ENCODE measurements at regions not wholly inside any gene's neighbourhood (a gene's known extent, or its start where the extent isn't known, plus 50 kb on each side); places are given as distances from the start of the nearest gene placed in this dataset.

DNA sequence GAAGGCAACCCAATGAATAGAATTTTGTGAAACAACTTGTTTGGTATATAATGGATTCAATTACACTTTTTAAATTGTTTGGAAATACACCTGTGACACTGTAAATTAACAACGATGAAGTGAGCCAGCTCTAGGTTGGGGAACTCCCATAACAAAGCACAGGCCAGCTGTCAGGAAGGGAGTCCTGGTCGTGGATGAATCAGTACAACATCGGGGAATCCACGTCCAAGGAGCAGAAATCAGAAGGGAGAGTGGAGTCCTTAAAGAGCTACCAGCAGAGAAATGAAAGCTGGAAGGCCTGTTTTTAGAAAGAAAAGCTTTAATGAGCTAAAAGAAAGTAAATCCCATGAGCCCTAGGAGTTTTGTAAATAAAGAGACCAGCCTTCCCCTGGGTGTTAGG, 223.1 kb upstream of the SLC35B3 start:
- no peak for FAIRE-seq
- DNase-seq (ENCODE audit: insufficient read length, low spot score) = no peak
- TF ChIP-seq, protein P1, sequence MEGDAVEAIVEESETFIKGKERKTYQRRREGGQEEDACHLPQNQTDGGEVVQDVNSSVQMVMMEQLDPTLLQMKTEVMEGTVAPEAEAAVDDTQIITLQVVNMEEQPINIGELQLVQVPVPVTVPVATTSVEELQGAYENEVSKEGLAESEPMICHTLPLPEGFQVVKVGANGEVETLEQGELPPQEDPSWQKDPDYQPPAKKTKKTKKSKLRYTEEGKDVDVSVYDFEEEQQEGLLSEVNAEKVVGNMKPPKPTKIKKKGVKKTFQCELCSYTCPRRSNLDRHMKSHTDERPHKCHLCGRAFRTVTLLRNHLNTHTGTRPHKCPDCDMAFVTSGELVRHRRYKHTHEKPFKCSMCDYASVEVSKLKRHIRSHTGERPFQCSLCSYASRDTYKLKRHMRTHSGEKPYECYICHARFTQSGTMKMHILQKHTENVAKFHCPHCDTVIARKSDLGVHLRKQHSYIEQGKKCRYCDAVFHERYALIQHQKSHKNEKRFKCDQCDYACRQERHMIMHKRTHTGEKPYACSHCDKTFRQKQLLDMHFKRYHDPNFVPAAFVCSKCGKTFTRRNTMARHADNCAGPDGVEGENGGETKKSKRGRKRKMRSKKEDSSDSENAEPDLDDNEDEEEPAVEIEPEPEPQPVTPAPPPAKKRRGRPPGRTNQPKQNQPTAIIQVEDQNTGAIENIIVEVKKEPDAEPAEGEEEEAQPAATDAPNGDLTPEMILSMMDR (IDR thresholded peaks at IDR 0.05; ENCODE audit: insufficient read depth, missing control alignments) = no peak

DNA sequence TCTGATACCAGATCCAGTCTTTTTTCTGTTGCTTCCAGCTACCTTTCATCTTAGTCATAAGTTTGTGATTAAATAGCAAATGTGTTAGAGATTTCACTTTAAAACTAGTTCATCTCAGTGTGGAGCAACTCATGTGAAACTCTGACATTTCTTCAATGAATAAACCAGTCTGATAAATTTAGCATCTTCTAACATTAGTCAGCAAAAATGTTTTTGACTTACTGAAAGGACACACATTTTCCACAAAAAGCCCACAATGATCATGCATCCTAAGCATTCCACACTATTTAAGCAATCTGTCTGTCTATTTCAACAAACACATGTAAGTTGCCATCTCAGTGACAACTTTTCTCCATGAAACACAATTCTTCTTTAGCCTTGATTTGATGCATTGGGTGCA, 222.2 kb upstream of the SLC35B3 start:
- FAIRE-seq = no peak
- no peak for DNase-seq (ENCODE audit: insufficient read length, low spot score)
- TF ChIP-seq, protein P1 (IDR thresholded peaks at IDR 0.05; ENCODE audit: insufficient read depth, missing control alignments) = no peak

DNA sequence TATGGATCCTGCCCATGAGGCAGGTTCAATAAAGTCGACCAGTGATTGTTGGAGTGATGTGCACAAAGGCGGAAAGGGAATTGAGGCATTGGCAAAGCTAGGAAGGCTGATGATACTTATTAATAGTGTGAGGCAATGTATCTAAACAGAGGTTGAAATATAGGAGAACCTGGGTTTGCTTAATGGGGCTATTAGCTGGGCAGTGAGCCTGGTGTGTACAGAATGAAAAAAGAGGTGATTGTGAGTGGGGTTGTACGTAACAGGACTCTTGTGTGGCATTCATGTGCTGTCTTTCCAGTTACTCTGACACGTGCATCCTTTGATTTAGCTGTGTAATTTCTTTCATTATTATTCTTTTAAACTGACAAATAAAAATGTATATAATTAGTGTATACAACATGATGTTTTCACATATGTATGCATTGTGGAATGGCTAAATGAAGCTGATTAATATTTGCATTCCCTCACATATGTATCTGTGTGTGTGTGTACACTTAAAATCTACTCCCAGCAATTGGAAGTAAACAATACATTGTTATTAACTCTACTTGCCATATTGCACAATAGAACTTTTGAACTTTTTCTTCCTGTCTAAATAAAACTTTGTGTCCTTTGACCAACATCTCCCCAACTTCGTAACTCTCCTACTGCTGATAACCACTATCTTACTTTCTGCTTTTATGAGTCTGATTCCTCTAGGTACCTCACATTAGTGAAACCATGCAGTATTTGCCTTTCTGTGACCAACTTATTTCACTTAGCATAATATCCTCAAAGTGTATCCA, 220.5 kb upstream of the SLC35B3 start:
- DNase-seq (ENCODE audit: insufficient read length, low spot score) = no peak
- no peak for FAIRE-seq
- TF ChIP-seq, protein P1 (IDR thresholded peaks at IDR 0.05; ENCODE audit: insufficient read depth, missing control alignments) = no peak

DNA sequence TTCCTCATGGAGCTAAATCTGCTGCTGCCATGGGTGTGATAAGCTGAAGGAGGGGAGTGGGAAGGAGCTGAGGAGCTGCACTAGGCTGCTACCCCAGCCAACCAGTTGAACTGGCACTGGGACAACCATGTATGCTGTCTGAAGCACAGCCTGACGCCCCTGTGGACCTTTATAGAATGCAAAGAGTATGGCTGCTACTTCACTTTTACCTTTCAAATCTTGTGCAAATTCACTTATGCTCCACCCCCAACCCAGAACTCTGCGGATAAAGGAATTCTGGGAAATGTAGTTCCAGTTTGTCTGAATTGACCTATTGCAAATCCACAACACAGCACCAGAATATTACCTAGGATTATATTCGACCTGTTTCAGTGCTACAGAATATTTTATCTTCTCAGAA, 217.4 kb upstream of the SLC35B3 start:
- no peak for DNase-seq (ENCODE audit: insufficient read length, low spot score)
- no peak for FAIRE-seq

DNA sequence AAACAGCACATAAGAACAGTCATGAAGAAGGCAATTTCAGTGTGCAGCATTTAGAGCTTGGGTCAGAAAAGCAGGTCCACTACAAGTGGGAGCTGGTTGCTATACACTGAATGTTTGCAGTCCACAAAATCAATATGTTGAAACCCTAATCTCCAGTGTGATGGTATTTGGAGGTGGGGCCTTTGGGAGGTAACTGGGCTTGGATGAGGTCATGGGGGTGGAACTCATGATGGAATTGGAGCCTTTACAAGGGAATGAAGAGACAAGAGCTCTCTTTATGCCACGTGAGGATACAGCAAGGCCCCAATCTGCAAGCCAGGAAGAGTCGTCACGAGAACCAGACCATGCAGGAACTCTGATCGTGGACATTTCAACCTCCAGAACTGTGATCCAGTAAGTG, 216.7 kb upstream of the SLC35B3 start:
- TF ChIP-seq, protein P1 (IDR thresholded peaks at IDR 0.05; ENCODE audit: insufficient read depth, missing control alignments) = no peak
- no peak for FAIRE-seq
- no peak for DNase-seq (ENCODE audit: insufficient read length, low spot score)

More for the DNA sequence above, 217.4 kb upstream of the SLC35B3 start:
- TF ChIP-seq, protein P1 (IDR thresholded peaks at IDR 0.05; ENCODE audit: insufficient read depth, missing control alignments) = no peak

DNA sequence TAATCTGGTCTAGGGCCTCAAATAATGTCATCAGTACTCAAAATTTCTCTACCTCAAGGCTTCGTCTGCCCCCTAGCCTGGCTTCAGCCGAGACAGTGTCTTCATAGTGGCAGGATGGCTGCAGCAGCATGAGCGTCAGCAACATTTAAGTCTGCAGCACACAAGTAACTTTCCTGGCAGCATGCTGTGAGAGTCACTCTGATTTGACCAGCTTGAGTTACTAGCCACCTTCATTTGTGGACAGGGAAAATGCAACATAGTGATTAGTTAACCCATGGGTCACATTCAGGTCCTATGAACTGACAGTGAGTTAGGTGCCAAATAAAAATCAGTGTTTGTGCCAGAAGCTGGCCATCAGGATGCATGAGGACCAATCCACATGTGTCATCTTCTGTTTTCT, 209.9 kb upstream of the SLC35B3 start:
- TF ChIP-seq, protein P1 (IDR thresholded peaks at IDR 0.05; ENCODE audit: insufficient read depth, missing control alignments) = no peak
- FAIRE-seq (no peak), DNase-seq (ENCODE audit: insufficient read length, low spot score) (no peak)

DNA sequence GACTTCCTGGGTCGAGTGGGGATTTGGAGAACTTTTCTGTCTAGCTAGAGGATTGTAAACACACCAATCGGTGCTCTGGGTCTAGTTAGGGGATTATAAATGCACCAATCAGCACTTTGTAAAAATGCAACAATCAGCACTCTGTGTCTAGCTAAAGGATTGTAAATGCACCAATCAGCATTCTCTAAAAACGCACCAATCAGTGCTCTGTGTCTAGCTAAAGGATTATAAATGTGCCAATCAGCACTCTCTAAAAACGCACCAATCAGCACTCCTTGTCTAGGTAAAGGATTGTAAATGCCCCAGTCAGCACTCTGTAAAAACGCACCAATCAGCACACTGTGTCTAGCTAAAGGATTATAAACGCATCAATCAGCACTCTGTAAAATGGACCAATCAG, 209.0 kb upstream of the SLC35B3 start:
- DNase-seq (ENCODE audit: insufficient read length, low spot score) (no peak), FAIRE-seq (no peak)
- TF ChIP-seq, protein P1 (IDR thresholded peaks at IDR 0.05; ENCODE audit: insufficient read depth, missing control alignments) = no peak

All from D721Med (cell line).